Head of caudate nucleus (tissue), 42 donors: ENCODE measurements at regions not wholly inside any gene's neighbourhood (a gene's known extent, or its start where the extent isn't known, plus 50 kb on each side); places are given as distances from the start of the nearest gene placed in this dataset.

Experiments used
- DNase-seq, 42 donors: peaks; one replicate each; pipeline versions ENCODE4 v3.0.0 to v3.0.0-alpha.2; 2020 to 2021; ENCODE audit warnings: mixed read lengths in 7 of 42
- intact Hi-C: fragments of 100-400 bp; cut with DNase I; formaldehyde crosslinking; loops from one replicate; pipeline ENCODE4 v1.15.0; 2022

DNA sequence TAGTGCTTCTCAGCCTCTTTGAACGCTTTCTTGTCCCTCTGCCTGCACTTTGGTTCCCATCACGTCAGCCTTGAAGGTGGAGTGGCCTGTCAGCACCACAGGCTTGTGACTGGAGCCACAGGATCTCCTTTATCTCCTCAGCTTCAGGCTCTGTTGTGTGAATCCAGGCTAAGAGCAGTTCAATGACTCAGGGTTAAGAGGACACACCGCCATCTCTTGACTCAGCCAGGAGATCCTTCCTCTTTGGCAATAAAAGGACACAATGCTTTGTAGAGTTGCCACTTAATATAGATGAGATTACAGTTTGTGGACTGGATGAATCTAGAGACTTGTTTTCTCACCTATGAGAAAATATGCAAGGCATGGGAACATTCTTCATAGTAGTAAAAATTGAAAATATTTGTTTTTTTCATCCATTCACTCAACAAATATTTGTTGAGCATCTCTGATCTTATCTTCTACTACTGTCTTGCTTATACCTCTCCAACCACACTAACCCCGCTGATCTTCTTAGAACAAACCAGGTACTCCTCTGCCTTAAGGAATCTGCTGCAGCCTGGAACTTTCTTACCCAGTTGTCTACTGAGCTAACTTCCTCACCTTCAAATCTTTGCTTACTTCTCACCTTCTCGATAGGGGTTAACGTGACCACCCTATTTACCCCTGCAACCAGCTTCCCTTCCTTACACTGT is 62.3 kb downstream of the UCHL1 start:
- no peak for DNase-seq
- intact Hi-C loops: no loop called here

DNA sequence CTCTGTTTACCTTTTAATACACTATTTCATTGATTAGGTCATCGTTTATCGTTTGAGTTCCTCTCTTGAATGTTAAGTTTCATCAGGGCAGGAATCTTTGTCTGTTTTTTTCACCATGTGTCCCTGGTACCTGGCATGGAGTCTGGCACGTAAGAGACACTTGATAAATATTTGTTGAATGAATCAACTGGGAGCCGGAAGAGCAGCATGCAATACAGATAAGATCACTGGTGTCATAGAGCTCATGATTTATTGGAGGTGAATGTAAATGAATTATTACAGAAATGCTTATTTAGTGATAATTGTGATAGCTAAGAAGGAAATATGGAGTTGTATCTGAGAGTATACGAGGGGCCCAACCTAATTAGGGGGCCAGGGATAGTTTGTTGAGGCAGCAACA is 62.8 kb downstream of the UCHL1 start:
- intact Hi-C loops: no loop called here
- DNase-seq: no peak

DNA sequence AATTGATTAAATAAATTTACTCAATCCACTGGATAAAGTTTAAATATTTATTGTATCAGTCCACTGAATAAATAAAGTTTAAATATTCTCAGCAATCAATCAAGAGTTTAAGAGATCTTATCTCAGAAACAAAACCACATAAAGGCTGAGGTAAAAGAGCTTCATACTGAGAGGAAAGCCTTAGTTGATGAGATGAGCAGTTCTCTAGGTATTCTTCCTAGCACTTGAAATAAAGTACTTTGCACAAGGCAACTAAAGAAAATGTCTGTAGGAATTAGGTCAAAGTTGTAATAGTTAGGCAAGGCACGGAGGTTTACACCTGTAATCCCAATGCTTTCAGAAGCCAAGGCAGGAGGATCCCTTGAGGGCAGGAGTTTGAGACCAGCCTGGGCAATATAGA is 63.5 kb downstream of the UCHL1 start:
- intact Hi-C loops: no loop called here
- no peak for DNase-seq

DNA sequence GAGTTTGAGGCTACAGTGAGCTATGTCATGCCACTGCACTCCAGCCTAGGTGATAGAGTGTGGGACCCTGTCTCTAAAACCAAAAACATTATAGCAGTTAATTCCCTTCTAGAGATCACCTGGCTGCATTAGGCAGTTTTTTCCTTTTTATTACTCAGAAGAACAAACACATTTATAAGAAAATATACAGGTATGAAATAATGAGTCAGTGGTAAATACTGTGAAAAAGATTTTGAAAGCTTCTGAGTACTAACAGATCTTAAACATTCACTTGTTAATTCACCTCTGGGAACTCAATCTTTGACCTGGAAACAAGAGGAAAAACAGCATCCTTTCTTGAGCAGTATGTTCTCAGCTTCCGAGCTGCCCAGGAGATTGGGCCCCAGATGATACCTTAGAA is 64.1 kb downstream of the UCHL1 start:
- no peak for DNase-seq
- intact Hi-C loops: no loop called here

DNA sequence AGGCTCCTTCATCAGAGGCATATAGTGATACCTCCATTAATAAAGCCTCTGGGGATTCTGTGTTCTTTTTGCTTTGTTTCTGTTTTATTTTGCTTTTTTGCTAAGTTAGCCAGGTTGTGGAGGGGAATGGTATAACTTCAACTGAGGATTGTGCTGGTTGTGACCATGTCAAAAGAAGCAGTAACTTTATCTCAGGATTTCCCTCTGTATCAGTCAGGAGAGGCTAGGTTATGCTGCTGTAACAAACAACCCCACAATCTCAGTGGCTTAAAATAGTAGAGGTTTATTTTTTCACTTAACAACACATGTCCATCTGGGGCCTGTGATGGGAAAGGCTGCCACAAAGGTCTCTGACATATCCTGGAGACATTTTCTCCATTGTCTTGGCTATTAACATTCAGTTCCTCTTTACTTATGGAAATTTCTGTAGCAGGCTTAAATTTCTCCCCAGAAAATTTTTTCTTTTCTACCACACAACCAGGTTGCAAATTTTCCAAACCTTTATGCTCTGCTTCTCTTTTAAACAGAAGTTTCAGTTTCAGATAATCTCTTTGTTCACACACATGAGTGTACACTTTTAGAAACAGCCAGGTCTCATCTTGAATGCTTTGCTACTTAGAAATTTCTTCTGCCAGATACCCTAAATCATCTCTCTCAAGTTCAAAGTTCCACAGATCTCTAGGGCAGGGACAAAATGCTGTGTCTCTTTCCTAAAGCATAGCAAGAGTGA is 64.7 kb downstream of the UCHL1 start:
- intact Hi-C loops: no loop called here
- no peak for DNase-seq

DNA sequence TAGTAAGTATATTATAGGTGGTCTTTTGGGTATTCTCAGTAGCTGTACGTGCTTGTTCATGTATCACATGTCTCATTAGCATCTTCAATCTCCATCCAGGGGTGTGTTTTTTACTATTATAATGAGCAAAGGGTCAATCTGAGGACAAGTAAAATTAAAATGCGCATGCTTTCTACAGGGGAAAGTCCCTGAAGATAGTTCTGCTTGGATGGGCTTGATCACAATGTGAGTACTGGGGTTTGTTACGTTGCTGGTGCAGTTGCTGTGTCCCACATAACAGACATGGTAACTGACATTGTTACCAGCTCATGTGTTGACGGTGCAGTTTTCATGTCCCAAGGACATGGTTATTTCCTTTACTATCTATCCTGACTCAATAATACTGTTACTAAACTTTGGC is 65.9 kb downstream of the UCHL1 start:
- no peak for DNase-seq
- intact Hi-C loops: no loop called here

DNA sequence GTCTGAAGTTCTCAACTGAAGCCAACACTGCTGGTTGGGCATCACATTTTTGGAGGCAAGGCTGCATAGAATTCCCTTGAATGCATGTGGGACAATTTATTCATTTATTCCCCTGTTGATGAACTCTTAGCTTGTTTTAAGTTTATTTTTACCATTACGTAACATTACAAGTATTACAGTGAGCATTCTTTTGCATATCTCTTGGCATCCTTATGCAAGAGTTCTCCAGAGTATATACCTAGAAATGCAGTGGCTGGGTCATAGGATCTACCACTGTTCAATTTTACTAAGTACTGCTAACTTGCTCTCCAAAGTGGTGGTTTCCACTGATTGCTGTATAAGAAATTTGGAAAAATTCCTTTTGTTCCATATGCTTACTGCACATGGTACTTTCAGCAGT is 66.5 kb downstream of the UCHL1 start:
- intact Hi-C loops: no loop called here
- no peak for DNase-seq

DNA sequence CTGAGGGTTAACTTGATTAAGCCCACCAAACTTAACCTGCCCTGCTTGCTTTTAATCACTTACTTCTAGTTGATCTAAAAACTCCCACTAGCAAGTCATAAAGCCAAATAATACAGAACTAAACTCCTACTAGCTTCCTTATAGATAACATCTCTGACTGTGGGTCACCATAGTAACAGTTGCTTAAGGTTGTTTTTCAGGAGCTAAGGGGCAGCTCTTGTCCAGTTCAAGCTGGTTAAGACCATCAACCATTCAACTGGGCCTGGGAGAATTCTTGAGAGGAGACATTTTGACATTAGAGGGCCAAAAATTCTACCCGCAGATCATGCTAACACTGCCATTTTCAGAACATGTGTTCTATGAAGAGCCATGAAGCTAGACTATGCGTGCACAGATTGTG is 67.0 kb downstream of the UCHL1 start:
- DNase-seq: no peak
- intact Hi-C loops: no loop called here

DNA sequence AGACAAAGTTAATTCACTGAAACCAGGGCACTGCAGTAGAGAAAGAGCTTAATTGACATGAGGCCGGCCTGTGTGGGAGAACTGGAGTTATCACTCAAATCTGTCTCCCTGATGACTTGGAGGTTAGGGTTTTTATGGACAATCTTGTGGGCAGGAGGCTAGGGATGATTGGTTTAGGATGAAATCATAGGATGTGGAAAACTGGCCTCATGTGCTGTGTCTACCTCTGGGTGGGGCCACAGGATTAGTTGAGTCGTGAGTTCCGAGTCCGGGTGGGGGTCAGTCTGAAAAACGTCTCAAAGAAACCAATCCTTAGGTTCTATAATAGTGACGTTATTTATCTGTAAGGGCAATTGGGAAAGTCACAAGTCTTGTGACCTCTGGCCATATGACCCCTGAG is 68.1 kb downstream of the UCHL1 start:
- intact Hi-C loops: no loop called here
- no peak for DNase-seq

DNA sequence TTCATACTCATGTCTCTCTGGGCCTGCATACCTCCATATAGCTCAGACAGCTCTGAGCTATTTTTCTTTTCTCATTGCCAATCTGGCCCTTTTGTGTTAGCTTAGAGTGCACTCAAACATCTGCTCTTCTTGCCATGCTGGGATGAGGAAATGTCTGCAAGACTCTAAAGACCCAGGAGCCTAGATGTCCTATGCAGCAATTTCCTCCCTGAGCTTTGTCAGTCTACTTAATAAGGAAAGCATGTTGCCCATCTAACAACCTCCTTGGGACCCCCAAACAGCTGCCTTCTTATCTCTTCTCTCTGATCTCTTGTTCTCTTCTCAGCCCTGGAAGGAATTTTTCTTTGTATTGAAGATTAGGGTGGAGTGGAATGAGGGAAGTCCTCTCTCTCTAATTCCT is 69.2 kb downstream of the UCHL1 start:
- DNase-seq: no peak
- intact Hi-C loops: no loop called here

DNA sequence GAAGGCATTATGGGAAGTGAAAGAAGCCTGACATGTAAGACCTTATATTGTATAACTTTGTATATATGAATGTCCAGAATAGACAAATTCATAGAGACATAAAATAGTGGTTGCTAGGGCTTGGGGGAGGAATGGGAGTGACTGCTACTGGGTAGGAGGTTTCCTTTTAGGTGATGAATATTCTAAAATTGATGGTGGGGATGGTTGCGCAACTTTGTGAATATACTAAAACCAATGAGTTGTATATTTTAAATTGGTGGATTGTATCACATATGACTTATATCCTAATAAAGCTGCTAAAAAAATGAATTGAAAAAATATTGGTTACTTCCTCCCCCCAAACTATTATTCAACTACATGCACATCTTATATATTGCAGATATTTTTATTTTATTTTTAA is 70.0 kb downstream of the UCHL1 start:
- intact Hi-C loops: no loop called here
- no peak for DNase-seq

DNA sequence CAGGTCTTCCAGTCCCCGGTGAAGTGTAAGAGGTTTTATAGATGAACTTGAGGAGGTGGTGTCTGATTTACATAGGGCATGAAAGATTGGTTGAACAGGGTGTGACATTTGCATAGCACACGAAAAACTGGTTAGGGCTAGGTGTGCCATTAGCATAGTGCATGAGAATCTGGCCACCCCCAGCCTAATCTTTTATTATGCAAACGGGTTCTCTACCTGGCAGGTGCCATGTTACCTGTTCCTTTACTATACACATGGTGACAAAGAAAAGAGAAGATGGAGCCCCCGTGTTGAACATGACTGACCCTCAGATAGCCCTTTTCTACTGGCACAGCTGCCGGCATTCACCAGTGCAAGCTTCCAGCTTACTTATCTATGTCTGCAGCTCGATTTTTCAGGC is 71.0 kb downstream of the UCHL1 start:
- no peak for DNase-seq
- intact Hi-C loops: no loop called here

DNA sequence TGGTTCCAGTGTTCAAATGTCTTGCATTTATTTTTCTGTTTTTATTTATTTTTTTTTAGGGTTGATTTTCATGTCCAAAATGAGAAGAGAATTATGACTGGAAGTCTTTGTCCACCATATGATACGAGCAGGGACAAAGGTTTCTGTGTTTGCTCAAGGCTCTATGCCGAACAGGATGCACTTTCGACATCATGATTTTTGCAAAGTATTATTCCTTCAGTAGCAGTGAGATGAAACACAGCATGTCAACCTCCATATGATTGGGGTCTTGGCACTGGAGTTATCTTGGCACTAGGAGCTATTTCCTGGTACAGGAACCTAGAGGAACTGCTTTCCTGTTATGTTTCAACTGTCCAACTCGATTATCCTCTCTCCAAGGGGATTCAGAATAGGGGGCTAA is 72.6 kb downstream of the UCHL1 start:
- intact Hi-C loops: no loop called here

DNA sequence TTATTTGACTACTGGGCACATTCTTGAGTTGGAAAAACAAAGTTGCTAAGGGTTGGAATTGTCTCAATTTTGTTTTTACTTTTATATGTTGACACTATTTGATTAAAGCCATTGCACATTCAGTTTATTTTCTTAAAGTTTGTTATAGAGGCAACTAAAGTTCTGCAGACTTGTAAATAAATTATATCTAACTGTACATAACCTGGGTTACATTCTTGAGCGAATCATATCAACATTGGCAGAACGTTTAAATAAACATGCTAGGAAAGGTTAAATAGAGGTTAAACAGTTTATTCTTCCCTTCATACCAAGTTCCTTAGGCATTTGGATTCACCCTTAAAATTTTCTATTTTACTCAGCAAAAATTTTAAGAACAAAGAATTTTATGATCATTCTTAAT is 74.5 kb downstream of the UCHL1 start:
- intact Hi-C loops: no loop called here
- DNase-seq: no peak

More for the DNA sequence above, 72.6 kb downstream of the UCHL1 start:
- no peak for DNase-seq

DNA sequence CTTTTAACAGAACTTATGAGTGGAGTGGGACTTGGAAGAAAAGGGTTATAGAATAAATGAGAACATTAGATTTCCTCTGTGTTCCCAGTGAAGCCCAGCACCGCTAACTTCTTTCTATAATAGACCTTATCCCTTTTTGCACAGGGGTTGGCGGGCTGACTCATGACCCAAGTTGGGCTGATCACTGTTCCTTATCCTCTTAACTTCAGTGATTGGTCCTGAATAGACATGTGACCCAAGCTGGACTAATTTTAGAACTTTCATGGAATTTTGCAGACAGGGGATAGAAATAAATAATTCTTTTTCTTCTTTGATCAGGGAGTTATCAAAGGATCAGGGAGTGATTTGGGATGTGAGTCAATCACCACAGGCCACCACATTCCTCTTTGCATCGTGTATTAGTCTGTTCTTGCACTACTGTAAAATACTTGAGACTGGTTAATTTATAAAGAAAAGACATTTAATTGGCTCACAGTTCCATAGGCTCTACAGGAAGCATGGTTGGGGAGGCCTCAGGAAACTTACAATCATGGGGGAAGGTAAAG is 75.9 kb downstream of the UCHL1 start:
- intact Hi-C loops: no loop called here
- DNase-seq: no peak

DNA sequence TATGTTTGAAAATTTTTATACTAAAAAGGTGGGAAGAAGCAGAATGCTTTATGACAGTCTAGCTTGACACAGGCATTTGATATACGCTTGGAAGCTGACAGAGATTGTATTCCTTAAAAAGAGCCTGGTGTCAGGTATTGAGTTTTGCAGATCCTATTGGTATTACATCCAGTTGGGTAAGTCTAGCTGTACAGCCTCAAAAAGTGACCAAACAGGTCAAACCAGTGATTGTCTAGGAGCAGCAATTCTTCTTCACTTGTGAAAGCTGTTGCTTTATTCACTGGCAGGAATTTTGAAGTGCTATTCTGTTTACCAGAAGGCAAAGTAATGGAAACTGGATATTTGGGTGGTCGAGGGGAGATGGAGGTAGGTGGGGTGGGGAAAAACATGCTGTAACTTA is 77.5 kb downstream of the UCHL1 start:
- intact Hi-C loops: no loop called here
- no peak for DNase-seq

DNA sequence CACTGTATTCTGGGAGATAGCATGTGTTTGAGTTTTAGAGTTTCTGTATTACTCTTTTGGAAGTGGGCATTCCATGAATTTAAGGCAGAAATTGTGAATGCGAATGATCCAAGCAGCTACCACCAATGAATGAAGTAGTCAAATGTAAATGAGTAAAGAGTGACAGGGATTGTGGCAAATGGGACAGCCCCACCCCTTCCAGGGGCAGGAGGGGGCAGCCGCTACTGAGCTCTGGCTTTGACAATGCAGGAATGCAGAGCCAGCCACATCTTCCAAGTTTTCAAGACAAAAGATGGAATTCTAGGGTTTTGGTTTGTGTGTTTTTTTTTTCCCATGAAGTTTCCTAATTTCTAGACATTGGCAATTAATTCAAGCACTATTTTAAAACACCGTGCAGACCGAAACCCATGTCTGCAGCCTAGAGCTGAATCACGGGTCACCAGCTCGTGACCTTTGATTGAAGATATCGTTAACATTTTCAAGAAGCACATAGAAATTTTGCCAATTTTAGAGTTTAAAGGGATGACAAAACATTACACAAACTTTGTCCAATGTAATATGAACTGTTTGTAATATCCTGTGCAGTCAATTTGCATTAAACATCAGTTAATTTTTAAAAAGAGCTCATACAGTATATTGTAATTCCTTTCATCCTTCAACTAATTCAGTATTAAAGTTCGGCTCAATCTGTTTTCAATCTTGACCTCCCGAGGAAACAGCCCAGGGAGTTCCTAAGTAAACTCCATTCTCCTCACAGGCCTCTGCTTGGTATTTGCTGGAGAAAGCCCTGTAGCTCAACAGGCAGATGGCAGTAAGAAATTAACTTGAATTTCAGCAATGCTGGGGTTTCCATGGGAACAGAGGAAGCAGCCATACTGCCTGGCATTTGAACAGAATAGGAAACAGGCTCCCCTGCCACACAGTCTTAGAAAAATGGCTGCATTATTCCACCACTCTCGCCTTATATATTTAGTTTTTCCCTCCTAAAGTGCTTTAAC is 83.4 kb downstream of the UCHL1 start:
- peak in 39 of 42 donors; percentile 10 to 87 (median 68) for DNase-seq
- intact Hi-C loops: loop anchor here (5.0 kb wide), 1 partner anchor 307 kb away; no protein-coding TSS in a partner anchor

DNA sequence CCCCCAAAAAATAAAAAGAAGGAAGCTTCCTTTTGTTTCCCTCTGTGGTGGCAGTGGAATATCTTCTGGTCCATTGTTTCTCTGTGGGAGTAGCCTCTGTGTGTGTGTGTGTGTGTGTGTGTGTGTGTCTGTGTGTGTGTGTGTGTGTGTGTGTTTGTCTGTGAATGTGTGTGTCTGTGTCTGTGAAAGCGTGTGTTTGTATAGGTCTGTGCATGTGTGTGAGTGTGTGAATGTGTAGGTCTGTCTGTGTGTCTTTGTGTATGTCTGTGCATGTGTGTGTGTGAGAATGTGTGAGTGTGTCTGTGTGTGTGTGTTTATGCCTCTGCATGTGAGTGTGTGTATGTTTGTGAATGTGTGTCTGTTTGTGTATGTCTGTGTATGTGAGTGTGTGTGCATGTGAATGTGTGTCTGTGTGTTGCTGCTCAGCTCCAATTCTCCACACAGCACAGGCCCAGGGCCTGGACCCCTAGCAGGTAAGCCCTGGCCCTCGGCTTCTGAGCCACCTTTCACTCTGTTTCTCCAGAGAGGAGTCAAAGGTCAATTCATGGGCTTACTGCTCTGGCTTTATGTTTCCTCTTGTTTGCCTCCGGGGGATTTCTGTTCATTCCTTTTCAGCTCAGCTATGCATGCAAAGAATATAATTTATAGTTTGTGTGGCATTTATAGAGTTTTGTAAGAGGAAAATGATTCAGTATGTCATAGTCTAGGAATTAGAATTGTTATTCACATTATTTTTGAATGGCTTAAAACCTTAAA is 89.8 kb downstream of the UCHL1 start:
- DNase-seq: no peak
- intact Hi-C loops: no loop called here

DNA sequence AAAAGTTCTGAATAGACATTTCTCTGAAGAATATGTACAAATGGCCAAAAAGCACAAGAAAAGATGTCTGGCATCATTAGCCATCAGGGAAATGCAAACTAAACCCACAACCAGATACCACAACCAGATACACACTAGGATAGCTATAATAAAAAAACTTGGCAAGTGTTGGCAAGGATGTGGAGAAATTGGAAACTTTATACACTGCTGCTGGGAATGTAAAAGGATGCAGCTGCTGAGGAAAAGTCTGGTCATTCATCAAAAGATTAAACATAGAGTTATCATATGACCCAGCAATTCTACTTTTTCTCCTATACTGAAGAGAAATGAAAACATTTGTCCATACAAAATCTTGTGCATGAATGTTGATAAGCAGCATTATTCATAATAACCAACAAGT is 92.3 kb downstream of the UCHL1 start:
- no peak for DNase-seq
- intact Hi-C loops: no loop called here
